NB4 (cell line): ENCODE measurements at regions not wholly inside any gene's neighbourhood (a gene's known extent, or its start where the extent isn't known, plus 50 kb on each side); places are given as distances from the start of the nearest gene placed in this dataset.

Experiments used
- DNase-seq: peaks from one replicate; pipeline ENCODE4 v3.0.0; 2010; ENCODE audit warnings: low read depth
- H3K4me3 ChIP-seq: one replicate; pipeline ENCODE4 v1.5.1; 2011; ENCODE audit warnings: mild to moderate bottlenecking, low read depth, low read length, moderate library complexity
- CTCF ChIP-seq: IDR thresholded peaks from one replicate; pipeline ENCODE4 v1.5.1; 2012; ENCODE audit warnings: low read depth, low read length
- MAX ChIP-seq: IDR thresholded peaks from 2 replicates; pipeline ENCODE4 v1.6.1; 2011; ENCODE audit warnings: low read depth, low read length
- MYC ChIP-seq: IDR thresholded peaks from 2 replicates; pipeline ENCODE4 v1.6.1; 2011; ENCODE audit warnings: low read depth, low read length
- POLR2A ChIP-seq: IDR thresholded peaks from 2 replicates; pipeline ENCODE4 v1.6.1; 2011; ENCODE audit warnings: mild to moderate bottlenecking; ENCODE audit not compliant: insufficient read length; ENCODE audit errors: extremely low read depth

GRCh38 chr4:167702391-167702790 lies 389.9 kb upstream of the ANXA10 start:
- H3K4me3 ChIP-seq, result no peak overlapping the region
- no peak for DNase-seq
- no peak for TF ChIP-seq MAX
- TF ChIP-seq MYC, result no peak
- TF ChIP-seq POLR2A, result no peak
- TF ChIP-seq CTCF, result no peak

DNA sequence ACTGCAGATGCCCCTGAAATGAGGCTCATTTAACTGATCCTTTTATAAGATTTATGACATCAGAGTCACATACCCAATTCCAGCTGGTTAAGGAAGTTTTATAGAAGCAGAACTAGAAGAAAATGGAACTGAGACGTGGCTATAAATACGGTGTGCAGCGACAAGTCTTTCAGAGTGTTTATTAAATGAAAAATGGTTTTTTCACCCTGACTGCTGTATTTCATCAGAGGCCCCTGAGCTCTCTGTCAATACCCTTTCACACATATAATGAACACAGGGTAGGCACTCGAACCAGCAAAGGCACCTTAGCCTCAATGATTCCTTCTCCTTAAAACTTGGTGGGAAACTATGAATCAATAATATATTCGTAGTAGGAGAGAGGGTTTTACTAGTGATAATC lies 380.8 kb upstream of the ANXA10 start:
- no peak for DNase-seq

DNA sequence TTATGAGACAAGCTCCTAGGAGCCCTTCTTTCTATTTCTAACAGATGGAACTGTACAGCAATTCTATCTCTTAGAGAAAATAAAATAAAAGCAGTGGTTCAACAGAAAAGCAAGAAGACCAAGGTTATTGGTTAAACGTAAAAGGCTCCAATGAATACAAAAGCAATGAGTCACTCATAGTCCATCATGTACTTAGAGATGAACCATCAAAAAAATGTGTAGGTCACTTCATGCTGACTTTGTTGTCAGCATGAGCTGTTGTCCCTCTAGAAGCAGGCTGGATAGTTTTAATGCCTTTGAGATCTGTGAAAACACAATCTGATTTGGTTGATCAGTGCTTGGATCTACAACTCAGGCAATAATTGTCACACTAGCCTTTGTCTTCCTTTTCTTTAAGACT lies 378.6 kb upstream of the ANXA10 start:
- no peak for DNase-seq
- H3K4me3 ChIP-seq, result no peak overlapping the region
- TF ChIP-seq CTCF, result no peak
- no peak for TF ChIP-seq MYC
- no peak for TF ChIP-seq MAX

More for the DNA sequence above, 380.8 kb upstream of the ANXA10 start:
- no peak overlapping the region for H3K4me3 ChIP-seq
- TF ChIP-seq CTCF (no peak), MYC (no peak)

- DNase-seq, result no peak
- H3K4me3 ChIP-seq, result no peak overlapping the region
- TF ChIP-seq CTCF (no peak), MYC (no peak), POLR2A (no peak), MAX (no peak)
Observed at GRCh38 chr4:167715176-167715575, 377.2 kb upstream of the ANXA10 start.

DNA sequence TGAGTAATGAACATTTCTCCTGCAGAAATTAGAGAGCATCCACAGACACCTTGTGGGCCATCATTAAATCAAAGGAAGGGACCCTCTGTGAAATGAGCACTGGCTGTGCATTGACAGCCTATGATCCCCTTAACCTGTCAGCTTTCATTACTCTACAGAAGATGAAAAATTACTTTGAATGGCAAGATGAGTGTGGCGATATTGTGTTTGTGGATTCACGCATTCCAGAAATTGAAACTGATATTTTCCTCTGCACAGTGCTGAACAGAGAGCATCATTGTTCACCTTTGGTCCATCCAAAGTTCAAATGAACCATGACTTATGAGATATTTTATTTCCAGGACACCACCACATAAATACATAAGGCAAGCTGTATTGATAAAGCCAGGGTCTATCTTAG lies 374.8 kb upstream of the ANXA10 start:
- no peak overlapping the region for H3K4me3 ChIP-seq
- no peak for DNase-seq
- TF ChIP-seq MAX (no peak), CTCF (no peak), MYC (no peak), POLR2A (no peak)

DNA sequence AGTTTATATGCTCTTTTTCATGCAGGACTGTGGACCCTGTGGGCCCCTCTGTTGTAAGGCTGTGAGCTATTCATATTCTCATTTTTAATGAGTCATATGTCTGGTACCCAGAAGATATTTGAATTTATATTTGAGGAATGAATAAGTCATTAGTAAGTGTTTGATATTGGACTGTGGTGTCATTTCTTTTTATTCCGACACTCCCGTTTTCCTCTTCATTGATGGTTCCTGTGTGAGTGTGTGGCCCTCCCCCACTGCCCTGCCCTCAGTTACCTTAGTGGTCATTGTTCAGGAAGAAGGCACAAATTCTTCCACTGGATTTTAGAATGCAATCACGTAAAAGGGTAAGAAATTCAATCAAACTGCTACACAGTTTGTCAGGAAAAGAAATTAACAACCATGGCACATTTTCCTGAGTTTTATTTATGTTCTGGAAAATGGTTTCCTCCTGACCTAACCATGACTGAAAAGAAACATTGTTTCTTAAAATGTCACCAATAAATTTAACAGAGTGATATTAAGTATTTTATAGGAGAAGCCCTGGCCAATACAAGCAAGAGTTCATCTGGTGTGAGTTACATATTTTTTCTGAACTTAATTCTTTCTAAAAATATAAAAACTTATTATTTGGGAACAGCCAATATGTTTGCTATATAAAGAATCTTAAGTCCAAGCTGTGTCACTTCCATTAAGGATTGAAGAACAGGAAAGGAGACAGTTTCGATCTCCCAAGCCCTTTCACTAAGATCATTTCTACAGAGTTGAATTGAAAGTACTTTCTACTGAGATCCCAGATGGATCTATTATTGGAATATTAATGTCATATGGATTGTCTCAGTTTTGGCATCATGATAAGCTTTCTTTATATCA lies 370.5 kb upstream of the ANXA10 start:
- no peak for DNase-seq
- H3K4me3 ChIP-seq, result no peak overlapping the region
- TF ChIP-seq POLR2A, result no peak
- no peak for TF ChIP-seq CTCF
- TF ChIP-seq MAX, result no peak
- TF ChIP-seq MYC, result no peak
